ENCODE measurements at regions not wholly inside any gene's neighbourhood (a gene's known extent, or its start where the extent isn't known, plus 50 kb on each side); places are given as distances from the start of the nearest gene placed in this dataset.

DNA sequence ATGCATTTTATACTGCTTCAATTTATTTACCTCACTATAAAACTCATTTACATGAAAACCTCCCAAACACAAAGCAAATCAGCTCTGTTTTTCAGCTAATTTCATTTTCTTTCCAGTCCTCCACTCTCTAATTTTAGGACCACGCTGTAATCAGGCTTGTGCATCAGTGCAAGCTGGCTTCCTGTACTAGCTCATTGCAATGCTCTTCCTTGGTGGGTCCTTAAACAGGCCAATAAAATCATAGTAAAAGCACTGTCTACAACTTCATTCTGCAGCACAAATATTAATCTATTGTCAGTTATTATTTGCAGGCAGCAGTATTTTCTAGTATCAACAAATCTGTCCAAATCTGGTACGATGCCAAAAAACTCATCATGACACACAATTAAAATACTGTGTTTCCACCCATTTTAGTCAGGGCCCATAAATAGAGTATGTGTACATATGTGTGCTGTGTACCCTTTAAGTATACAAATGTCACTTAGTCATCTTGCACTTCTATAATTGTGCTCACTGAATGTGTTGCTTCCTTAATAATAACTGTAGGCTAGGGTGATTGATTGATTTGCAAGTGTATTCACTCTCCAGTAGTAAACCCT is 178.2 kb upstream of the HCCS start:
- intact Hi-C loops (cut with micrococcal nuclease): no loop called here
- no peak for ATAC-seq
- DNase-seq: no peak

DNA sequence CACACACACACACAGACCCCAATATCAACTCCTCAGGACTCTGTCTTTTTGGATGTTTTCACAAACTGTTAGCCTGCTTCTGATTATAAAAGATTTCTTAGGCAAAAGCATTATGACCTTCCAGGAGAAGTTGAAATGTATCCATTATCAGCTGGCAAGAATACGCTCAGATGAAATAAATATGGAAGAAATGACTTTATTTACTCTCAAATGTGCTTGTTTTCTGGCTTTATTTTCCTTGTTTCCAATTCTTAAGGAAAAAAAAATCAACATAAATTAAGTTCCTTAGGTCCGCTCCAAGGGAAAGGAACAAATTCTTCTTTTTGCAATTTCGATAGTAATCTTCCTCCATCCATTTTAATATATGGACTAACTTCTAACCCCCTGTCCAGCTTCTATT is 175.6 kb upstream of the HCCS start:
- intact Hi-C loops (cut with micrococcal nuclease): no loop called here
- DNase-seq: no peak
- no peak for ATAC-seq

DNA sequence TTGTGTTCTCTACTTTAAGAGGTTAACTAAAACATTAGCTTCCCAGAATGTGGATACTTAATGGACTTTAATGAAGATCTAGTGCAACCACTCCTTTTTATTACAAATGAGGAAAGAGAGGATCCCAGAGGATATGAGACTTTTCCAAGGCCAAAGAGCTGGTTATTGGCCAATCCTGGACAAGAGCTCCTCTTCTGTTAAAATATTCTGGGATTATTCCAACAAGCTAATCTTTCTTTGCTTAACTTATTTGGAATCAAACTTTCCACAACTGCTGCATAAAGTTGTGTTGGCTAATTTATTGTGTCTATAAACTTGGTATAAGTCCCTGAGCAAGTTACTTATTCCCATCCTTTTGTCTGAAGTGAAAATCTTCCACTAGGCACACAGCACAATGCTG is 174.2 kb upstream of the HCCS start:
- intact Hi-C loops (cut with micrococcal nuclease): no loop called here
- DNase-seq (no peak), ATAC-seq (no peak)

DNA sequence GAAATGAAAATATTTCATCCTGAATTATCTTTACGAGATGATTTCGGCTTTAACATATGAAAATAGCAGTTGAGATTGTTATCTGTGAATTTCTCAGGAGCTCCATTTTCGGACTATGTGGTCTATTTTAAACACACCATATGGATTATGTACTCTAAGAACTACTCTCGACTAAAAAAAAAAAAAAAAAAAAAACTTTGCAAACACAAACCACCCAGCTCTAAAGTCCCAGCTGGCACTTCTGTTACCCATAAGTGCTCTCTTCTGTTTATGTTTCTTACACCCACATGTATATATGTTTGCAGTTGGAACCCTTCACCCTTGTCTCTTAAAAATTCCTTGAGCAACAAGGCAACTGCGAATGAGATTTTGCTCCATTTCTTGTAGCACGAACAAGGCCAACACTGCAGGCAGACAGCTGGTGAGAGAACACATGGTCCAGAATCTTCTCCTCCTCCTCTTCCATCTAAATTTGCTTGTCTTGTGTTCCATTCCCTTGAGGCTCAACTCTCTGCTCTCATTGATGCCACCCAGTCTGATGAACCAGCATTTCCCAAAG is 172.7 kb upstream of the HCCS start:
- intact Hi-C loops (cut with micrococcal nuclease): no loop called here
- DNase-seq: no peak
- ATAC-seq: no peak

DNA sequence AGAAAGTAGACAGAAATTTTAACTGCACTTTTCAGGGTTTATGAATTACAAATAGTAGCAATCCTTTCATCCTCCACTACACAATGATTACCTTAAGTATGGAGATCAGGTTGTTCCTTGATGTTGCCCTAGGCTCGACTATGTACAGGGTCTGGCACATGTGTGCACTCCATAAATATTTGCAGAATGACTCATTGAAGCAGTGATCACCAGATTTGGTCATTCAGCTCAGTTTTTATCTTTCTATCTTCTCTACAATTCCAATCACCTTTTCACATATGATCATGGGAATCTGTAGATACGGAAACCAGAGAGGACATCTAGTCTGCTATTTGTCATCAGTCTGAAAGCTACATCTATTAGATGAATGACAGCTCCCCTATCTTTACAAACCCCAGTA is 171.7 kb upstream of the HCCS start:
- no peak for DNase-seq

DNA sequence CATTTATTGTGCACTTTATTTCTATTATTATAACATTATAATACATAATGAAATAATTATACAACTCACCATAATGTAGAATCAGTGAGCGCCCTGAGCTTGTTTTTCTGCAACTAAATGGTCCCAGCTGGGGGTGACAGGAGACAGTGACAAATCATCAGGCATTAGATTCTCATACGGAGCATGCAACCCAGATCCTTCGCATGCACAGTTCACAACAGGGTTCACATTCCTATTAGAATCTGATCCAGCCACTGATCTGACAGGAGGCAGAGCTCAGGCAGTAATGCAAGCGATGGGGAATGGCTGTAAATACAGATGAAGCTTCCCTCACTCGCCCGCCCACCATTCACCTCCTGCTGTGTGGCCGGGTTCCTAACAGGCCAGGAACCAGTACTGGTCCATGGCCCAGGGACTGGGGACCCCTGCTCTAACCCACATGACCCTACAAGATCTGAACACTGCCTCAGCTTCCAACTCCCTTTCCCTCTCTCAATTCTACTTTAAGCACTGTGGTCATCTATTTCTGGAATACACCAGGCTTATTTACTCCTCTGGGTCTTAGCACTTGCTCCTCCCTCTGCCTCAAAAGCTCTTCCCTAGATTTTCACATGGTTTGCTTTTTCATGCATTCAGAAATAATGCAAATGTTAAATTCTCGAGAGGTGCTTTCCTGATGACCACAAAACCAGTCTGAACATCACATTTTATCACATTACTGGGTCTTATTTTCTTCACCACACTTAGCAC is 166.8 kb upstream of the HCCS start:
- ATAC-seq (no peak), DNase-seq (no peak)
- intact Hi-C loops (cut with micrococcal nuclease): no loop called here

More for the DNA sequence above, 171.7 kb upstream of the HCCS start:
- intact Hi-C loops (cut with micrococcal nuclease): no loop called here
- ATAC-seq: no peak

DNA sequence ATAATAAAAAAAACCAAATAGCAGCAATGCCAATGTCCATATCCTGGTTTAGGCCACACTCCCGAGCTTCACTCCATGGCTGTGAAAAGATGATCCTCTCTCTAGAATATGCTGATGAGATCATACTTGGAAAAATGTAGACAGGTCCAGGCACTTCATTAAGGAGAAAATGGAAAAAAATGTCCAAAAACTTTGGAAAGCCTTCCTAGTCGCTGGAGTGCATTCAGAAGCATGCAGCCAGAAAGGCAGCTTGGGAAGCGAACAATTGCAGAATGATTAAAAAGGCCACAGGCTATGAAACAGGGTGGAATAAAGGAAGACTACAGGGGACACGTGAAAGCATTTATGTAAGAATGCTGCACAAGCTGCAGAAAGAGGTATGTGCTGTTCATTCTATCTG is 165.6 kb upstream of the HCCS start:
- intact Hi-C loops (cut with micrococcal nuclease): no loop called here
- ATAC-seq: peak; percentile 48
- no peak for DNase-seq

DNA sequence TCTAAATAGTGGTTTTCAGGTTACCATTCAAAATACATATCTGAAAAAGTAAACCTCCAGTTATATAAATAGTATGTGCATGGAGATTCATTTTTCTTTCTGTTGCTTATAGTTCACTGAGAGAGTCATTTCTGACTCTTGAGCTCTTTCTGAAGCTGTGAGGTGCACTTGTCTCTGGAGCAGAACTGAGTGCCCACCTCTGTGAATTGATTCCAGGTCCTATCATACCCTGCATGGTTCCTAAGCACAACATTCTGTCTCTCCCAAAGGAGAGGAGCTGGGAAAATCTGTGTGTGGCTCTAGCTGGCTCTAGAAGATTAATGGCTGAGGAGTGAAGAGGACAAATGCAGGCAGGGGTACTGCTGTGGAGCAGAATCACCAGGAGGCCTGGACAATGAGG is 161.6 kb upstream of the HCCS start:
- DNase-seq: no peak
- intact Hi-C loops (cut with micrococcal nuclease): no loop called here
- ATAC-seq: no peak

DNA sequence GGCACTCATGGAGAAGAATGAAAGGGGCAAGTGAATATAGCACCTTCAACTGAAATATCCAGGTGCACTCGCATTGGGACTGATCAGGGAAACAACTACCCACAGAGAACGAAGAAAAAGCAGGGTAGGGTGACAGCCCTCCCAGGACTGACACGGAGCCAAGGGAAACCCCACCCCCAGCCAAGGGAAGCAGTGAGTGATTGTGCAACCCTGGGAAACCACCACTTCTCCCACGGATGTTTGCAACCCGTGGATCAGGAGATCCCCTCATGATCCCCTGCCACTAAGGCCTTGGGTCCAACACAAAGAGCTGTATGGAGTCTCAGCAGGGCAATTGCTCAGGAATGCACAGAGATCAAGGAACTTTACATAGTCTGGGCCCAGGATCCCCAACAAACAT is 158.5 kb upstream of the HCCS start:
- ATAC-seq (no peak), DNase-seq (no peak)
- intact Hi-C loops (cut with micrococcal nuclease): no loop called here

DNA sequence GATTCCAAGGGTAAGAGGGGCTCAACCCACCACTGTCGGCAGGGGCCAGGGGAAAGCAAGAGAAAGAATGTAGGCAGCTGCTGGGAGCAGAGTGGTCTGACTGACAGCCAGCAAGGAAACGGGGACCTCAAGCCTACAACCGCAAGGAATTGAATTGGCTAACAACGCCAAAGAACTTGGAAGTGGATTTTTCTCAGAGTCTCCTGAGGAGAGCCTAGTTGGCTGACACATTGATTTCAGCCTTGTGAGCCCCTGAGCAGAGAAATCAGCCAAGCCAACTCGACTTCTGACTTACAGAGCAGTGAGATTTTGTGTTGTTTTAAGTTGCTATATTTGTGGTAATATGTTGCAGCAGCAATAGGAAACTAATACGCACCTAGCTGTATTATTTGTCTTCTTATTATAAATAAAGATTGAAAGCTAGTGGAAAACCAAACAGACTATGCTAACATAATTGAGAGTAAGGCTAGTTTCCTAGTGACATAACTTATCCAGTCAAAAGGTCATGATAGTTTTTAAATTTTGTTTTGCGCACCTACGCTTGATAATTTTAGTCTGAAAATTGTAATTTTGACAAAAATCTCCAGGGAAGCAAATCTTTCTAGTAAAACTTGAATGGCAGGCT is 145.8 kb upstream of the HCCS start:
- DNase-seq: no peak
- no peak for ATAC-seq
- intact Hi-C loops (cut with micrococcal nuclease): no loop called here

DNA sequence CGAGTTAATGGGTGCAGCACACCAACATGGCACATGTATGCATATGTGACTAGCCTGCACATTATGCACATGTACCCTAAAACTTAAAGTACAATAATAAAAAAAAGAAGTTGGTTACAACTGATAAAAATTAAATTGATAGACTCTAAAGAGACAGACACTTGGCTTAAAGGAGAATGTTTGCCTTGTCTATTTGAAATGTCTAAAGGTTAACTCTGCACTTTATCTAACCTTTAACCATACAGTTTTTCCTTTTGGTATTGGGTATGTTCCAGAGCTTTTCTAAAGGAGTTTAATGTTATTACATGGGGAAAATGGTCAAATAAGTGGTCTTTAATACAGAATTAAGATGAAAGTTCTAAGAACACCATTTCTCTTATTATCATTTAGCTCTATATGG is 145.1 kb upstream of the HCCS start:
- no peak for DNase-seq
- ATAC-seq: no peak
- intact Hi-C loops (cut with micrococcal nuclease): no loop called here

DNA sequence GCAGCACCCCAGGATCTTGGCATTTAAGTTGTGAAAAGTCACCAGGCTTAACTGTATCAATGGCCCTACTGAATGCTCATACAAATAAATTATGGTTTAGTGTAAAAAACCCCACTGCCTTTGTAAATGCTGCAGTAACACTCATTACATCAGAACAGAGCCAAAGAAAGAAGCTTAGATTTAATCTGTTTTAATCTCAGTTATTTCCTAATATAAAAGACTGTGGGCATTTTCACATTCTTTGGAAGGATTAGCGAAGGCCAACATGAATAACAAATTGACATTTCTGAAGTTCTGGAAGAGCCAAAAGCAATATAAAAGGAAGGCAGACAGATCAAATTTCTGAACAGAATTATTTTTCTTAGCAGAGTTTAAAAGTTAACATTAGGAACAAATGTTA is 140.0 kb upstream of the HCCS start:
- DNase-seq: no peak
- ATAC-seq: no peak
- intact Hi-C loops (cut with micrococcal nuclease): no loop called here

DNA sequence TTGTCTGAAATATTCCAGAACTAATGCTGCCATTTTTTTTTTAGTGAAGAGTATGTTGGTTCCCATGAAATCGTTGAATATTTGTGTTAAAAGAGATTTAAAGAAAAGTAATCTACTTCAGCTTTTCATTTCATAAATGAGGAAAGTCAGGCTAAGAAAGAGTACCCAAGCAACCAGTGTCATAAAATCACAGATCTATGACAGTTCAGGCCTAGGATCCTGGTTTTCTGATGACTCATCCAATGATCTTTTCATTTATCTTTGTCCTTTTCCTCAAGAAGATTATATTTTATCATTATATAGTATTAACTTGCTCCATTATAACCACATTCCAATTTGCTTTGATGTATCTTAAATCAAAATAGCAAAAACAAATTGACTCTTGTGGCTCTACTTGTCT is 139.4 kb upstream of the HCCS start:
- intact Hi-C loops (cut with micrococcal nuclease): no loop called here
- DNase-seq (no peak), ATAC-seq (no peak)

DNA sequence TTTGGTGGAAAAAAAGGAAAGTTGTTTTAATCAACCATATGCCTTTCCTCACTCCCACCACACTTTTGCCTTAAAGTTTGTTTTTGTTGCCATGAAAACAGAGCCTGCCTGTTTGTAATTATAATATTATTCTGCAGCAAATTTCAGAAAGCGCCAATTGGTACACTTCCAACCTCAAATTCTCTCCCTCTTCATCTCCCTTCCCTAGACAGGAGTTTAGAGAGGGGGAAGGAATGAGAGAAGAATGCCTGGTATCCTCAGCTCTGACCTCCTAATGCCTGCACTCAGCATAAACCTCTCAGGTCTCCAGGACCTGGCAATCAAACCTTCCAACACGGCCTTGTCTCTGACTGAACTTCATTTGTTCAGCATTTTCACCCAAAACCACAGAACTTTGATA is 138.4 kb upstream of the HCCS start:
- DNase-seq: no peak
- intact Hi-C loops (cut with micrococcal nuclease): no loop called here
- ATAC-seq: no peak

DNA sequence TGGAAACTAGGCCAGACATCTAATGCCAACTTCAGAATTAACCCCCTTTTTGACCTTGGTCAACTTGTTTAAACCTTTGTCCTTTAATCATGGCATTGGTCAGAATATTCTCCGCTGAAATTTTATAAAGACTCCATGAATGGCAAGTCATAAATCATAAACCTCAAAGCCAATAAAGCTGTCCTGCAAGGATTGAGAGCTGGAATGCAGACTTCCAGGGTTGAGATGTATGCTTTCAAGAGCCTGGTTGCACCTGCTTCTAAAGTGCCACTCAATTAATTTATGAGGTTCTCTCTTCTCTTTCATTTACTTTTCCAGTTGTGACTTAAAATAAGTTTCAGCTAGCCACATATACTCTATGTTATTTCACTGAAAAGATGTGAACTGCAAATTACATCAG is 136.2 kb upstream of the HCCS start:
- ATAC-seq (no peak), DNase-seq (no peak)
- intact Hi-C loops (cut with micrococcal nuclease): no loop called here

DNA sequence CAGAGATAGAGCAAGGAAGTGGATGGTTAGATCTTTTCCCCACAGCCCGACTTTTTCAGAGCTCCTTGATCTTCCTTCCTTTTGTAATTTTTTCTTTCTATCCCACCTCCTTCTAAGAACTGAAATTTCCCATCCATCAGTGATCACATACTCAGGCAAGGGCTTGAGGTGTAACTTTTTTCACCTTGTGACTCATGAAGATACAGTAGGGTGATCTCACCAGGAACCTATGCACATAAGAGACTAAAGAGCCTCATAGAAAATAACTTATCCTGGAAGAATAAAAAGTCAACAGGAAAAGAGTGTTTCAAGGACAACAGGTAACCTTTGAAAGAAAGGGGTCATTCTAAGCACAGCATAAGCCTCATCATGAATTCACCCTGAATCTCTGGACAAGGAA is 131.2 kb upstream of the HCCS start:
- ATAC-seq: no peak
- DNase-seq: no peak
- intact Hi-C loops (cut with micrococcal nuclease): loop anchor here (2.0 kb wide), 1 partner anchor 17 kb away; no protein-coding TSS in a partner anchor

DNA sequence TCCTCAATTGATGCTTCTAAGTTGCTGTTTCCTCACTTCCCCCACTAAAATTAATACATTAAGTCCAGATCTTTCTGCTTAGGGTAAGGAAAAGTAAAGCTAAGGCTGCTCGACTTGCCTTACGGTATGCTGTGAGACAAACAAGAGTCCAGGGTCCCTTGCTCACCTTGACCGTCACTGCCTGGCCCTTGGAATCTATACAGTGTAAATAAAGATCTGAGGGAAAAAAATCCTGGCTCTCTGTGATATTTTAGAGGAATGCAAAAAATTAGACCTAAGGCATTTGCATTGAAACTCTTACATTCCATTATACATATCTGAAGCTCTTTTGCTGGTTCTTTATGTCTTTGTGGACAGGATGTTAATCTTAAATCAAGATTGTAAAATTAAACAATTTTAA is 129.6 kb upstream of the HCCS start:
- intact Hi-C loops (cut with micrococcal nuclease): no loop called here
- DNase-seq (no peak), ATAC-seq (no peak)

DNA sequence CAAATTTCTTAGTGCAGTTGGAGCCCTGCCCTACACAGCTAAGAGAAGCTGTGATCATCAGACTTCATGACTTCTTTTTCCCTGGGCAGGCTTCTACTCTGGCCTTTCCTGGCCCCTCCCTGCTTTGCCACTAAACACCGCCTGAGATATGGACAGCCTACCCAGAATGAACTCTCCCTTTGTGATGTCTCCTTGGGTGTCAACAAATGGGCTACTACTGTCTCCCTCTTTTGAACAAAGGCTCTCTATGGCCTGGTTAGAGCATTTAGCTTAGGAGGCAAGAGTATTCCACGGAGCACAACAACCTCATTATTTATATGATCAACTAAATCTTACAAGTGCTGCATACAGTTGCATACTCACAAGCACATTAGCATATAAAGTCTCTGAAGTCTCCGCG is 127.6 kb upstream of the HCCS start:
- intact Hi-C loops (cut with micrococcal nuclease): no loop called here
- no peak for DNase-seq
- ATAC-seq: no peak

DNA sequence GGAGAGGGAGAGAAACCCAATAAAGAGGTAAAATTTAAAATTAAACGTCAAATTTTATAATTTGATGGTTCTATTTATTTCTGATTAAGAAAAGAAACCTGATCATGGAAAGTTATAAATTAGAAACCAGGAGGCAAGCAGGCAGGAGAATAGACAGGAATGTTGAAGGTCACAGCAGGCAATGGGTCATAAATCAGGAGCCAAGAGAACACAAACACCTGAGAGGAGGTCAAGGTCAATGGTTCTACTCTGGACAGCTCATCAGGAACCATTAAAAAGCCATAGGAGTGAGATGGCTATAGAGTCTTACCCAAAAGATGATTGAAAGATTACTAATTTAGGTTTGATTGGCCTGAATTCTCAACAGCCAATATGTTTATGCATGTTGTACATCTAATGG is 126.9 kb upstream of the HCCS start:
- no peak for DNase-seq
- intact Hi-C loops (cut with micrococcal nuclease): no loop called here
- no peak for ATAC-seq

DNA sequence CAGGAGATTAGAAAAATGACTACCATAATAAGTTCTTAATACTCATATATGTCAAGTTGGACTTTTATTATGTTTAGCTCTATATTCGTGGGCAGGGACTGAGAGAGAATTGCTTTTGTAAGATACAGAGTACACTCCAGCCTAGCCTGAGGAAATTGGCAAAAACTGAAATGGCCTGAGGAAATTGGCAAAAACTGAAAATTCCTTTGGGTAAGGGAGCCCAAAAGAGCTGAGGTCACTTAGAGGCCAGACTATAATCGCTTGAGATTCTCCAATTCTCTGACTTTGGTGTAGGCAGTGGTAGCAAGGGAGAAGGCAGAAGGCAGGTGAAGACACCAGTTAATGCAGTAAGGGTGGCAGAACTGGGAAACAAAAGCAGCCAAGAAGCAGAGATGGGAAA is 124.5 kb upstream of the HCCS start:
- DNase-seq (no peak), ATAC-seq (no peak)
- intact Hi-C loops (cut with micrococcal nuclease): no loop called here

DNA sequence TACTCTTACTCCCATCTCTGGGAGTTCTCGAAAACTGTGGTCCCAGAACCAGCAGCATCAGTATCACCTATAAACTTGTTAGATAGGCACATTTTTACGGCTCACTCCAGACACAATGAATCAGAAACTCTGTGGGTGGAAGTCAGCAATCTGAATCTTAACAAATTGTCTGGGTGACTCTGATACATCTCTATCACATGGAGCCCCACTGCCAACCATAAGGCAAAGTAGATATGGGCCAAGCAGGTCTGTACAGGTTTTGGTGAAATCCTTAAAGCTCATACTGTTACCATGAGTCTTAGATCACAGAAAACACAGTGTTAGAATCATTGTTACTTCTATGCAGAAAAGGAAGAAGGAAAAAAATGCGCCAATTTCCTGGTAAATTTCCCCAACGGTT is 122.5 kb upstream of the HCCS start:
- intact Hi-C loops (cut with micrococcal nuclease): no loop called here

More for the DNA sequence above, 122.5 kb upstream of the HCCS start:
- DNase-seq (no peak), ATAC-seq (no peak)
